Neural cell (in vitro differentiated cells): ENCODE measurements at regions not wholly inside any gene's neighbourhood (a gene's known extent, or its start where the extent isn't known, plus 50 kb on each side); places are given as distances from the start of the nearest gene placed in this dataset.

Experiments
- H2AFZ ChIP-seq: fragments of 200-600, 300-800 bp; sonication (generic), shearing (Covaris generic); 2 replicates; pipeline ENCODE4 v1.6.0; 2014; ENCODE audit warnings: low read depth, mild to moderate bottlenecking, antibody characterized with exemption, low read length, moderate library complexity
- H3F3A ChIP-seq: fragments of 200-600 bp; shearing (Covaris generic); 2 replicates; pipeline ENCODE4 v1.6.1; 2016; ENCODE audit warnings: mild to moderate bottlenecking, moderate library complexity, mixed read lengths, antibody characterized with exemption, low read length; ENCODE audit not compliant: insufficient read depth, poor library complexity, severe bottlenecking
- H3K27ac ChIP-seq: fragments of 200-600, 300-800 bp; sonication (generic), shearing (Covaris generic); 2 replicates; pipeline ENCODE4 v1.5.1; 2014; ENCODE audit warnings: mild to moderate bottlenecking, low read length, moderate library complexity
- H3K27me3 ChIP-seq: fragments of 300-800, 200-600 bp; sonication (generic), shearing (Covaris generic); 2 replicates; pipeline ENCODE4 v1.6.0; 2014; ENCODE audit warnings: mild to moderate bottlenecking, low read depth, low read length, moderate library complexity; ENCODE audit not compliant: insufficient read depth
- H3K36me3 ChIP-seq: fragments of 300-800, 200-600 bp; sonication (generic), shearing (Covaris generic); 2 replicates; pipeline ENCODE4 v1.5.1; 2014; ENCODE audit warnings: mild to moderate bottlenecking, antibody characterized with exemption, low read length, moderate library complexity; ENCODE audit not compliant: insufficient read depth
- H3K4me2 ChIP-seq: fragments of 300-800, 200-600 bp; sonication (generic), shearing (Covaris generic); 2 replicates; pipeline ENCODE4 v1.6.0; 2014; ENCODE audit warnings: mild to moderate bottlenecking, low read length
- H3K4me3 ChIP-seq: fragments of 300-800, 200-600 bp; sonication (generic), shearing (Covaris generic); 2 replicates; pipeline ENCODE4 v1.5.1; 2014; ENCODE audit warnings: mild to moderate bottlenecking, low read length, moderate library complexity
- H3K79me2 ChIP-seq: fragments of 200-600 bp; shearing (Covaris generic); replicated peaks from 2 replicates; pipeline ENCODE4 v1.6.0; 2014; ENCODE audit warnings: mild to moderate bottlenecking, low read length, moderate library complexity; ENCODE audit not compliant: insufficient read depth
- H3K9ac ChIP-seq: fragments of 300-800, 200-600 bp; sonication (generic), shearing (Covaris generic); 2 replicates; pipeline ENCODE4 v1.6.1; 2016; ENCODE audit warnings: mild to moderate bottlenecking, low read length, mixed read lengths
- H3K9me2 ChIP-seq: fragments of 200-600 bp; shearing (Covaris generic); 2 replicates; pipeline ENCODE4 v1.6.1; 2016; ENCODE audit warnings: mild to moderate bottlenecking, low read length, mixed read lengths; ENCODE audit not compliant: insufficient read depth
- H3K9me3 ChIP-seq: fragments of 200-600, 300-800 bp; sonication (generic), shearing (Covaris generic); 2 replicates; pipeline ENCODE4 v1.6.1; 2016; ENCODE audit warnings: mild to moderate bottlenecking, mixed run types, low read length, moderate library complexity, mixed read lengths
- H4K20me1 ChIP-seq: fragments of 200-600 bp; shearing (Covaris generic); 2 replicates; pipeline ENCODE4 v1.6.1; 2016; ENCODE audit warnings: mild to moderate bottlenecking, mixed run types; ENCODE audit not compliant: insufficient read depth
- EP300 ChIP-seq: fragments of 450-650 bp; conservative IDR thresholded peaks from 2 replicates; pipeline ENCODE4 v1.6.1; 2014; ENCODE audit warnings: antibody characterized with exemption, mild to moderate bottlenecking, moderate library complexity; ENCODE audit not compliant: poor library complexity, severe bottlenecking
- EZH2 ChIP-seq: fragments of 200-600, 300-800 bp; shearing (Covaris generic), sonication (generic); IDR thresholded peaks from 2 replicates; pipeline ENCODE4 v1.6.1; 2014; ENCODE audit warnings: antibody characterized with exemption, low read length, borderline replicate concordance, mild to moderate bottlenecking; ENCODE audit not compliant: insufficient read depth, poor library complexity, severe bottlenecking
- MXI1 ChIP-seq: fragments of 450-650 bp; conservative IDR thresholded peaks from 2 replicates; pipeline ENCODE4 v1.6.1; 2014; ENCODE audit warnings: antibody characterized with exemption, mild to moderate bottlenecking; ENCODE audit not compliant: poor library complexity, severe bottlenecking
- POLR2AphosphoS5 ChIP-seq: IDR thresholded peaks from 2 replicates; pipeline ENCODE4 v1.6.1; 2012
- RAD21 ChIP-seq: fragments of 450-650 bp; conservative IDR thresholded peaks from 2 replicates; pipeline ENCODE4 v1.6.1; 2014; ENCODE audit warnings: antibody characterized with exemption, mild to moderate bottlenecking, moderate library complexity
- SMC3 ChIP-seq: fragments of 450-650 bp; conservative IDR thresholded peaks from 2 replicates; pipeline ENCODE4 v1.6.1; 2014; ENCODE audit warnings: antibody characterized with exemption, mild to moderate bottlenecking, moderate library complexity; ENCODE audit not compliant: poor library complexity
- TAF1 ChIP-seq: IDR thresholded peaks from 2 replicates; pipeline ENCODE4 v1.6.1; 2012; ENCODE audit warnings: low read depth
- TF ChIP-seq, protein P1 (sequence below): IDR thresholded peaks from 2 replicates; pipeline ENCODE4 v1.6.1; 2012; ENCODE audit warnings: borderline replicate concordance
- TF ChIP-seq, protein P2 (sequence below): fragments of 450-650 bp; IDR thresholded peaks from 2 replicates; pipeline ENCODE4 v1.5.1; 2014; ENCODE audit warnings: antibody characterized with exemption, mild to moderate bottlenecking, moderate library complexity; ENCODE audit not compliant: poor library complexity, severe bottlenecking

DNA sequence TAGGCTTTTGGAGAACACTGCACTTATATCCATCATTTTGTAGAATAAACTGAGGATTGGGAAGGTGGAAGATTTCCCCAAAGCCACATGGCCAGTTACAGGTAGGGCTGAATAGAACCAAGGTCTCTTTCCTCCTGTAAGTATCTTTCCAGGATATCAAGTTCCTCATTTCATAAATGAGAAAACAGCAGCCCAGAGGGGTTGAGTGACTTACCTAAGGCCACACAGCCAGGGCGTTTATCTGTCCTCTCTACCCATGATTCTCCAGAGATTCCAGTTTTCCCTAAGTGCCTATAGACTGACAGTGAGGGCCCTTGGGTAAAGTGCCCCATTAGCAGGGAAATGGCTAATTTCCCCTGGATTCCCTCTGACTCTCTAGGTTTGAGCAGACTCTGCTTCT lies 132.3 kb upstream of the SKOR2 start:
- no peaks in the 10 kb centered on the region for H3K9me3 ChIP-seq
- TF ChIP-seq RAD21 (no peak), TAF1 (no peak), SMC3 (no peak), POLR2AphosphoS5 (no peak), EP300 (no peak)
- no peak overlapping the region for H3K9ac ChIP-seq
- H3K27me3 ChIP-seq = no peaks in the 10 kb centered on the region
- no peaks in the 10 kb centered on the region for H3K9me2 ChIP-seq
- no peak overlapping the region for H3K4me3 ChIP-seq
- no peak overlapping the region for H3K27ac ChIP-seq
- H3K79me2 ChIP-seq = no peaks in the 10 kb centered on the region
- no peak overlapping the region for H2AFZ ChIP-seq
- no peaks in the 10 kb centered on the region for H4K20me1 ChIP-seq
- no peak overlapping the region for H3K4me2 ChIP-seq
- H3K36me3 ChIP-seq = no peaks in the 10 kb centered on the region
- no peaks in the 10 kb centered on the region for H3F3A ChIP-seq

DNA sequence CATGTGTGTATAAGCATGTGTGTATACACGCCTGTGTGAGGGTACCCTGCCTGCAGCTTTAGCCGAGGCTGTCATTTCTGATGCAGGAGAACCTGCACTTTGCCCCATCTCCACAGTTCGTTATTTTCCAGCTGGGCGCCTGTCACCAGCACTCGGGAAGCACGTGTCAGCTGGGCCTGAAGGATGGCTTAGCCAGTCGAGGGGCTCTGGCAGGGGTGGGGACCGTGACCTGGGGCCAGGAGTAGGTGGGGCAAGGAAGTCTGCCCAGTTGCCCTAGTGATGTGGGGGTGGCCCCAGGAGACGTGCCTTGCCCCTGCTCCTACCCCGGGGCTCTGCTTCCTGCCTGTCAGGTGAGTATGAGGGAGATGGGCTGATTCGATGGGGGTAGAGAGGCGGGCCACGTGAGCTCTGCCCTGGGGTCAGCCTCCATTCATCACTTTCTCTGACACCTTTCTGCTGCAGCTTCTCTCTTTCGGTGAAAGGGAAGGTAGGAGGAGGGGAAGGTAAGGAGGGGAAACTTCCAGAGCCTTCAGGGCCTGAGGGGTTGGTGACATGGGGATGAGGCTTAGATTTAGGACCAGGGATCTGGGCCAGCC lies 130.6 kb upstream of the SKOR2 start:
- no peaks in the 10 kb centered on the region for H3K36me3 ChIP-seq
- no peak overlapping the region for H3K9ac ChIP-seq
- H3K79me2 ChIP-seq = no peaks in the 10 kb centered on the region
- H4K20me1 ChIP-seq = no peaks in the 10 kb centered on the region
- no peaks in the 10 kb centered on the region for H3F3A ChIP-seq
- H2AFZ ChIP-seq = no peak overlapping the region
- H3K4me3 ChIP-seq = no peak overlapping the region
- H3K9me3 ChIP-seq = no peaks in the 10 kb centered on the region
- no peak overlapping the region for H3K27ac ChIP-seq
- no peak for TF ChIP-seq MXI1
- TF ChIP-seq EP300 = no peak
- TF ChIP-seq SMC3 = no peak
- no peak for TF ChIP-seq EZH2
- no peak for TF ChIP-seq TAF1
- no peak for TF ChIP-seq POLR2AphosphoS5
- TF ChIP-seq, protein P1, sequence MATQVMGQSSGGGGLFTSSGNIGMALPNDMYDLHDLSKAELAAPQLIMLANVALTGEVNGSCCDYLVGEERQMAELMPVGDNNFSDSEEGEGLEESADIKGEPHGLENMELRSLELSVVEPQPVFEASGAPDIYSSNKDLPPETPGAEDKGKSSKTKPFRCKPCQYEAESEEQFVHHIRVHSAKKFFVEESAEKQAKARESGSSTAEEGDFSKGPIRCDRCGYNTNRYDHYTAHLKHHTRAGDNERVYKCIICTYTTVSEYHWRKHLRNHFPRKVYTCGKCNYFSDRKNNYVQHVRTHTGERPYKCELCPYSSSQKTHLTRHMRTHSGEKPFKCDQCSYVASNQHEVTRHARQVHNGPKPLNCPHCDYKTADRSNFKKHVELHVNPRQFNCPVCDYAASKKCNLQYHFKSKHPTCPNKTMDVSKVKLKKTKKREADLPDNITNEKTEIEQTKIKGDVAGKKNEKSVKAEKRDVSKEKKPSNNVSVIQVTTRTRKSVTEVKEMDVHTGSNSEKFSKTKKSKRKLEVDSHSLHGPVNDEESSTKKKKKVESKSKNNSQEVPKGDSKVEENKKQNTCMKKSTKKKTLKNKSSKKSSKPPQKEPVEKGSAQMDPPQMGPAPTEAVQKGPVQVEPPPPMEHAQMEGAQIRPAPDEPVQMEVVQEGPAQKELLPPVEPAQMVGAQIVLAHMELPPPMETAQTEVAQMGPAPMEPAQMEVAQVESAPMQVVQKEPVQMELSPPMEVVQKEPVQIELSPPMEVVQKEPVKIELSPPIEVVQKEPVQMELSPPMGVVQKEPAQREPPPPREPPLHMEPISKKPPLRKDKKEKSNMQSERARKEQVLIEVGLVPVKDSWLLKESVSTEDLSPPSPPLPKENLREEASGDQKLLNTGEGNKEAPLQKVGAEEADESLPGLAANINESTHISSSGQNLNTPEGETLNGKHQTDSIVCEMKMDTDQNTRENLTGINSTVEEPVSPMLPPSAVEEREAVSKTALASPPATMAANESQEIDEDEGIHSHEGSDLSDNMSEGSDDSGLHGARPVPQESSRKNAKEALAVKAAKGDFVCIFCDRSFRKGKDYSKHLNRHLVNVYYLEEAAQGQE = no peak
- TF ChIP-seq RAD21 = no peak
- TF ChIP-seq, protein P2, sequence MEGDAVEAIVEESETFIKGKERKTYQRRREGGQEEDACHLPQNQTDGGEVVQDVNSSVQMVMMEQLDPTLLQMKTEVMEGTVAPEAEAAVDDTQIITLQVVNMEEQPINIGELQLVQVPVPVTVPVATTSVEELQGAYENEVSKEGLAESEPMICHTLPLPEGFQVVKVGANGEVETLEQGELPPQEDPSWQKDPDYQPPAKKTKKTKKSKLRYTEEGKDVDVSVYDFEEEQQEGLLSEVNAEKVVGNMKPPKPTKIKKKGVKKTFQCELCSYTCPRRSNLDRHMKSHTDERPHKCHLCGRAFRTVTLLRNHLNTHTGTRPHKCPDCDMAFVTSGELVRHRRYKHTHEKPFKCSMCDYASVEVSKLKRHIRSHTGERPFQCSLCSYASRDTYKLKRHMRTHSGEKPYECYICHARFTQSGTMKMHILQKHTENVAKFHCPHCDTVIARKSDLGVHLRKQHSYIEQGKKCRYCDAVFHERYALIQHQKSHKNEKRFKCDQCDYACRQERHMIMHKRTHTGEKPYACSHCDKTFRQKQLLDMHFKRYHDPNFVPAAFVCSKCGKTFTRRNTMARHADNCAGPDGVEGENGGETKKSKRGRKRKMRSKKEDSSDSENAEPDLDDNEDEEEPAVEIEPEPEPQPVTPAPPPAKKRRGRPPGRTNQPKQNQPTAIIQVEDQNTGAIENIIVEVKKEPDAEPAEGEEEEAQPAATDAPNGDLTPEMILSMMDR = no peak
- H3K9me2 ChIP-seq = no peaks in the 10 kb centered on the region
- H3K27me3 ChIP-seq = no peaks in the 10 kb centered on the region
- H3K4me2 ChIP-seq = no peak overlapping the region
